ENCODE measurements at regions not wholly inside any gene's neighbourhood (a gene's known extent, or its start where the extent isn't known, plus 50 kb on each side); places are given as distances from the start of the nearest gene placed in this dataset.

DNA sequence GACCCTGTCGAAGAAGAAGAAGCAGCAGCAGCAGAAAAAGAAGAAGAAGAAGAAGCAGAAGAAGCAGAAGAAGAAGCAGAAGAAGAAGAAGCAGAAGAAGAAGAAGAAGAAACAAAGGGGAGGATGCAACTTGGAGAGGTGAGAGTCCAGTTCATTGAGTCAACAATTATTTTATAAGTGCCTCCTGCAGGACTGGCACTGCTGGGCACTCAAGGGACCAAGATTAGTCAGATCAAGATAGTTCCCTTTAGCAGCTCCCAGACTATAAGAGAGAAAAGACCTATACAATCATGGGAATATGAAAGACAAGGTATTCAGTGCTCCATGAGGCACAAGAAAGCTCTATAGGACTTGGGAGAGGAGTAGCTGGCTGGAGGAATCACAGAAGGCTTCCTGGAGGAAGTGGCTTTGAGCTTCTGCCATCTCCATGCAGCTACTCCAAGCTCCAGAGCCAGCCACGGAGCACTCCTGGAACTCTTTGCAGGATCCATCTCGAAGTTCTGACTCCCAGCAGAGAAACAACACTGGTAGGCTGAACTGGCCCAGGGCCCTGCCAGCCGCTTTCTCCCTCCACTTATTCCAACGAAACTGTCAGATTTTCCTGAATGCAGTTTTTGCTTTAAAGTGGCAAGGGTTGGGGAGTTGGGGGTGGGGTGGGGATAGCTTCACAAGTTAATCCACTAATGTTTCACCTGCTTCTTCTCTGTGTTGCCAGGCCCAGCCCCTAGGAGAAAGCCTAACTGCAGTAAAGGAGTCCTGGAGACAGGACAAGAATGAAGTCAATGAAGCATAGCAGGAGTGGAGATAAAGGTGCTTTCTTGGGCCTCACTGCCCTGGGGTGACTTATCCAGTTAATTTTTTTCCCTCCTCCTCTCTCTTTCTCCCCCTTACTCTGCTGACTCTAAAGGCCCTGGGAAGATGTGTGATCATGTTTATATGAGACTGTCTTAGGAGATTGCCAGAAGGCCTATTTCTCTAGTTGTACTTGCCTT, 140.1 kb upstream of the PARP11 start:
- no peak for DNase-seq

DNA sequence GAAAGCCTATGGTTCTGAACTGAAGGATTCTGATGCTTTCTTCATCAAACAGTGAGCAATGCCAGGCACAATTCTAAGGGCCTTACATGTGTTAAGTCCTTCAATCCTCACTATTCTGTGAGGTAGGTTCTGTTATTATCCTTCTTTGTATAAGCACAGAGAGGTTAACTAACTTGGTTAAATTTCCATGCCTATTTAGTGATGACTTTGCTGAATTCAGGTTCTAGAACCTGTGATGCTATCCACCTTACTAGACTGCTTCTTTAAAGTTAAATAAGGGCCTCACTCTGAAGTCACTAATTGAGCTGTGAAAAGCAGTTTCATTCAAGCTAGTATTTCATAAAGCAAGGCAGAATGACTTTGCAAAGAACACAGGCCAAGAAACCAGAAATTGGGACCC, 138.9 kb upstream of the PARP11 start:
- DNase-seq, result no peak

DNA sequence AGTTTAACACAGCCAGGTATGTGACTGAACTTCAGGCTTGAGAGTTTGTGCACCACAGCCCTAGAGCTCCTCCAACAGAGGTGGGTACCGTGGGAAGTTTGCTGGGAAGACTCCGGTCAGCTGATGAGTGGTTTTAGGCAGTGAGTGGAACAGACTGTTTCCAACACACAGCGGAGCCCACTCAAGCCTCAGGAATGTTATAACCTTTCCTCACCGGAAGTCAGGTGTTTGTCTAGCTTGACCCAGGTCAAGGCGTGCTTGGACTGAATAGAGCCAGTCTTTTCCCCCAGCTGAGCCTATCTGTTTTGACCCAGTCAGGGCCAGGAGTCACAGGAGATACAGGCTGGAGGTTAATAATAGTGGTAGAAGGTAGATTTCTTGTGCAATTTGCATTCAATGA, 138.4 kb upstream of the PARP11 start:
- DNase-seq, result no peak

DNA sequence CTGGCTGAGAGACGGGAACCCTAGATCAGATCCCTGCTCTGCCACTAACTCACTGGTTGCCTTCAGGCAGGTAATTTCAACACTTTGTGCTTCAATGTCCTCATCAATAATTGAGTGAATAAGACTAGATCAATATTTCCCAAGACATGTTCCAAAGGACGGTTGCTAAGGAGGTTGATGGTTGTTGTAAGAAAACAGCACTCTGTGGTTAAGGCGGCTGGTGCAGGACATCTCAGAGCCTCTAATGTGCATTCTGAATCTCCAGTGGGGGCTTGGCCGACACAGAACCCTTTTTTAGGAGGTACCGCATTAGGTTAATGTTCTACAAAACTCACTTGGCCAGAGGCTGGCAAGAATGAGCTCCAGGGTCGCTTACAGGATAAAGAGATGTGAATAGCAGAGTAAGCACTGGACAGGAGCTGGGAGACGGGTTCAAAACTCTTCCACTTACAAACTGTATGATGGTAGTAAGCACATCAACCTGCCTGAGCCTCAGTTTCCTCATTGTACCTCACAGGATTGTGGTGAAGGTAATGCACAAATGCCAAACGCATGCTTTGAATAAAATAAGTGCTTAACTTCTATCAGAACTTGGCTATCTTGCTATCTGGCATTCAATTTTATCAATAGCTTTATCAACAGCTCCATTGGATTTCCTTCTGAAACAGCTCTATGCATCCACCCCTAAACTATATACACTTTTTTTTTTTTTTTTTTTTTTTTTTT, 136.9 kb upstream of the PARP11 start:
- DNase-seq, result no peak

DNA sequence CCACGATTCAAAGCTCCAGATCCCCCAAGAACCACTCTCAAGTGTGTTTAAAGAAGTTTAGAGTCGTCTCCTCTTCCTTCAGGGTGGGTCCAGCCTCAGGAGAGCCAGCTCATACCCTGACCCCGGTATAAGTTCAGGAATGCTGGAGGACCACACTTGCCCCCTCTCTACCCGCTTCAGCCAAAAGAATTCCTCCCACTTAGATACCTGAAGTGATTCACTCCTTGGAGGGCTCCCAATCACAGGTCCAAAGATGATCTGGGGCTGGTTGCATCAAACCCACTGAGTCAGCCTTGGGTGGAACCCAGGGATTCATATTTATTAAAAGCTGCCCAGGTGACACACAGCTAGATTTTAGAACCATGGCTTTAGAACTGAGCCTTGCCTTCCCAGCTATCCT, 133.5 kb upstream of the PARP11 start:
- DNase-seq, result no peak

GRCh38 chr12:4005851-4006430, 132.7 kb upstream of the PARP11 start:
- no peak for DNase-seq

DNA sequence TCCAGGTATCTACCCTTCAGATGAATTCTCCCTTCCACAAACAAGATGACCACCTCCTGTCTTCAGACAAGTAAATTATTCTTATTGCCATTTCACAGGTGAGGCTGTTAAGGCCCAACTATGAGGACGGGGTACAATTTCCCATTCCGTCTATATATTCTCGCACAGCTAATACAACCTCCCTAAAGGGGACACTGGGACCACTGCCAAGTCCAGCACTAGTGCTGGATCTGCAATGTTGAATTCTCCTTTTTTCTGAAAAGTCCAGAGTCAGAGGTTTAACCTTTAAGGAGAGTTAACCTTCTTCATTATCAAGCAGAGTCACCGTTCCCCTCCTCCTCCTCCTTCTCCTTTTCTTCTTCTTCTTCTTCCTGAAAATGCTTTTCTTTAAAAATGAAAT, 130.4 kb upstream of the PARP11 start:
- peak; percentile 38 for DNase-seq

DNA sequence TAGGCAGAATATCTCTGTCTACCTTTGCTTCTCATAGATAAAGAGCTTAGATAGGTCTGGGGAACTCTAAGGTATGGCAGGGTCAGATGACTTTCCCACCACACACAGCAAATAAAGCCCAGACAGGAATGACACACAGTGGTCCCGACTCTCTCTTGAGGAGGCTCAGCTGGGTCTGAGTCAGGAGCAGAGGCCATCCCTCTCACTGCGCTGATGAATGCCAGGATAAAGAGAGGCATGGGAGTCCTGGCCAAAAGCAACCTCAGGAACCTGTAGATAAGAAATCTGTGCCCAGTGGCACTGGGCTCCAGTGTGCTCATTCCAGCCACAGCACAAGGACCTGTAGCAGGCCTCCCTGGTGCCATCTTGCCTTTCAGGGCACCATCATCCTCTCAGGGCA, 129.4 kb upstream of the PARP11 start:
- no peak for DNase-seq

GRCh38 chr12:4001841-4002240, 128.6 kb upstream of the PARP11 start:
- DNase-seq, result no peak

GRCh38 chr12:4001031-4001430, 127.8 kb upstream of the PARP11 start:
- DNase-seq, result no peak

DNA sequence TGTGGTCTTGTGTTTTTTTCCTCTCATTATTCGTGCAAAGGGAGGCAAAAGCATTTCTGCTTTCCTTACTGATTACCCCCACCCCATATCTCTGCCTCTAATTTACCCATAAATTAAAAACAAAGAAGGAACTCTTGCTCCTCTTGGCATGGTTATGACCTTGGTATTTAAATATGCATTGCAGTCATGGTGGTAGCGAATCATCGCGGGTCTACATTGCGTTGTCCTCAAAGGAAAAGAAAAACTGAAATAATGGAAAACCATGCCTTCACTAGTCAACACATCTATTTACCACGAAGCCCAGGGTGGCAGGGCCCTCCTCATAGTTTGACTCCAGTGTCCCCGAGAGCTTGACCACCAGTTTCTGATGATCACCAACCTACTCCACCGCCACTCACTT, 126.7 kb upstream of the PARP11 start:
- DNase-seq, result no peak

- peak; percentile 38 for DNase-seq
Observed at GRCh38 chr12:3998968-3999792, 126.0 kb upstream of the PARP11 start.

- no peak for DNase-seq
Observed at GRCh38 chr12:3998397-3998796, 125.2 kb upstream of the PARP11 start.

- no peak for DNase-seq
Observed at GRCh38 chr12:3996322-3996721, 123.1 kb upstream of the PARP11 start.

DNA sequence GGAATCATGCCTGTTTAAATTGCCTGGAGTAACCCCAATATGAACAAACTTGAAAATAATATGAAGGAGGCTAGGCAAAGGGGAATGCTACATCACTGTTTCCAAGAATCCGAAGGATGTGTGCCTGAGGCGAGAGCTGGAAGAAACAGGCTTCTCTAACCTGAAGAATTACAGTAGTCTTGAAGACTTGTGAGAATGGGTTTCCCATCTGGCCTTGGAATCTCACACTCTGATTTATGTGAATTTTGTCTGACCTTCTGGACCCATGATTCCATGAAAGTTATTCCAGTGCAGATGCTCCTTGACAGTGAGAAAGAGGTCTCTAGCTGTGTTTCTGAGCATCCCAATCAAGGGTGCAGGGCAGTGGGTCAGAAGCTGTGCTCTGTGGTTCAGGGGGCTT, 122.1 kb upstream of the PARP11 start:
- no peak for DNase-seq

- DNase-seq, result no peak
Observed at GRCh38 chr12:3994500-3994899, 121.3 kb upstream of the PARP11 start.

DNA sequence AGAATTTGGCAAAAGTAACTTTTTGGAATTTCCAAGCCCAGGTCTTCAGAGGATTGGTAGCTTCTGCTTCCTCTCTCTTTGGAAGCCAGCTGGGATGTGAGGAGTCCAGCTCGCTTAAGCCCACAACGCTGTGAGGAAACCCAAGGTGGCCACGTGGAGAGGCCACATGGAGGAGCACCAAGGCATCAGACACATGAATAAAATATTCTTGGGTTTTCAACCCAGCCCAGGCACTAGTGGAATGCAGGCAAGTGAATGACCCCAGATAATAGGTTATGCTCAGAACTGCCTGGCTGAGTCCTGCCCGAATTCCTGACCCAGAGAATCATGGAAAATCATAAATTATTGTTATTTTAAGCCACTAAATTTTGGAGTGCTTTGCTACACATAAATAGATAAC, 119.7 kb upstream of the PARP11 start:
- DNase-seq, result no peak

DNA sequence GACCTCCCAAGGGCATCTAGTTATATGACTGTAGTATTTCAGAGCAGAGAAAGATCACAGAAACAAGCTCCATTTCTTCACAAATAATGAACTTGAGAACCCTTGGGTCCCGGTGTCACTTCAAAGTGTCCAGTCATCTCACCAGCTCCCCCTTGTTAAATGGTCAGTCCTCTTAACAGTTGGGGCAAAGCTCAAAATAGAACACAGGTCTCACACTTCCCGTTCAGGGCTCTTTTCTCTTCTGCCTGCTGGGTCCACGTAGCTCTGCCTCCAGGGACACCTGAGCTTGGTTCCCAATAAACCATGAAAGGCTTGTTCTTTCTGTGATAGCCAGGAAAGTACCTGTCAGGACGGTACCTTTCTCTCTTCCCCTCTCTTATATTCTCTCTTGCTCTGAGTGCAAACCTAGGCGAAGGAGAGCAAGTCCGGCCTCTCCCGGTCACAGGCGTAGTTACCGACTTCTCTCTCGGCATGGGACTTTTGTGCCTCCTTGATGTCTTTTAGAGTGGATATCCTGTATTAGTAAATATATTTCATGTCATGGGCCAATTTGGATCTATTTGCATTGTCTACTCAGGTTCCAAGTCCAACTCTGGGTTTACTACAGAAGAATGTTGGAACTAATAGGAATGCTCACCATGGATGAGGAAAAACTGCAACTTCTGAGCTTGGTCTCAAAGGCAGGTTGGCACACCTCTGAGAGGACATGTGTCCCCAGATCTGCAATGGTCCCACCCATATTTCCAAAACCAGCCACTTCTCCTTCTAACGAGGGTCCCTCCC, 118.8 kb upstream of the PARP11 start:
- DNase-seq, result no peak

DNA sequence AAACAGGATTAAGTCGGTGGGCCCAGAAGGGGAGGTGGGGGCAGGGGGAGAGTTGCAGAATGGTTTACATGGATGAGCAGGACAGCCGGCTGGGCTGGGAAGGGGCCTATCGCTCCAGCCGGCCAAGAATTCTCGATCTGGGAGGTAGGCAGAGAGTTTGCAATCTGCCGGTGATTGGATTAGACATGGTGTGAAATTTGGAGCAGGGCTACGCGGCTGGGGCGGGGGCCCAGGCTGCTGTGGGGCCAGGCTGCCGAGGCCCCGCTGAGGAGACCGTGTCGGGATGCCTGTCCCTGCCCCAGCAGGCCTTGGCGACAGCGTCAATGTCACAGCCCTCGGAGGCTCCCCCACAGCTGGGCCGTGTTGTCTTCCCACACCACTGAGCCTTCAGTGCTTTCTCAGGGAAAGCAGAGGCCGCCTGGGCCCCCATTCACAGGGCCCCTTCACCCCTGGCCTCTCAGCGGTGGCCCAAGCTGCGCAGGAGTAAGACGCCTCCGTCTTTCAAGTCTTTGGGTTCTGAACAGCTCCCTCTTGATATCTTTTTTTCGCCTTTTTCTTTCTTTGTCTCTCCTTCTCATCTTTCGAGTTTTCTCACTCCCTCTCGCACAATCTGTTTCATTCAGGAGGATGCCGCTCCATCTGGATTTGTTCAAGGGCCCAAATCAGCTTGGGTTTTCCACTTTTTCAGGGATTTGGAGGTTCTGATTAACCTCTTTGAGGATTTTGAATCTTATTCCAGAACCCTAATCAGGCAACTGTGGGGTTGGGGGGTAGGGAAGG, 117.5 kb upstream of the PARP11 start:
- peak; percentile 47 for DNase-seq

DNA sequence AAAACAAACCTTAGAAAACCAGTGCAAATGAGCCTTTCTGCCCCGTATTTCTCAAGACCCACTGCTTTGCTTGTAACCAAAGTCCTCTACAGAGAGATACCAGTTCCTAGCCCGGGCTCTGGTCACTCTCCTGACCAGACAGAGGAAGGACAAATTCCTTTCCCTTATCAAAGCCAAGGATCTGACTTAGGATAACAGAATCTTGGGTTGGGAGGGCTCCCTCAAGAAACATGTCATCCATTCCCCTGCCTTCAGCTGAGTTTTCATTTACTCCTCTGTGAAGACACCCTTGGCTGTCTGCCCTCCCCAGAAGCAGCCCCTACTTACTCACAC, 116.0 kb upstream of the PARP11 start:
- no peak for DNase-seq

DNA sequence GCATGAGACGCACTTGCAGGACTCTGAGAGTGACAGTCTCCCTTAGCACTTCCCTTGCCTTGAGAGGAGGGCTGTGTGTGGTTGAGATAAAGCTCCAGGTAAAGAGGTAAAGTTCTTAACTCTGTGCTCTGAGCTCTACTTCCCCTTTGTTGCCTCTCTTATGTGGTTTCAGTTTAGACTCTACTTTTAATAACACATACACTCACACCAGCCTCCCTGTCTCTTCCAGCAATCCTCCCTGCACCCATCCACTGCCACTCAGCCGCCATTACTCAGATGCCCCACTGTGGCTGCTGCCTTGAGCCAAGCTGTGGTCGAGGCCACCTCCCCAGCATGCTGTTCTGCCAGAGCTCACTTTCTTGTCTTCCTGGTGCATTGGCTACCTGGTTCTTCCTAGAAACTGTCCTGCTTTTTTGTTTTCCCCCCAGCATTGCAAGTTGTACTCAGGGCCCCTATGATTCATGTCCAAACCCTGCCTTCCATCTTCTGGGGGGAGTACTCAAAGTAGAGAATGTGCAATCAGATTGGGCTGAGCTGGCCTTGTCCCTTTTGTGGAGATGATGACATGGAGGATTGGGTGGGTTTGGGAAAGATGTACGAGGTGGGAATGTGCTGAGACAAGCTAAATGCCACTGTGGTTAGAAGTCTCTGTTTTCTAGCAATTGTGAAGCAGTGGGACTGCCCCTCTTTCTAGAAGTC, 115.5 kb upstream of the PARP11 start:
- no peak for DNase-seq
